ENCODE measurements at regions not wholly inside any gene's neighbourhood (a gene's known extent, or its start where the extent isn't known, plus 50 kb on each side); places are given as distances from the start of the nearest gene placed in this dataset.

GRCh38 chr7:96388620-96389383 lies 66.9 kb upstream of the SLC25A13 start:
- CTCF ChIA-PET = interaction anchor here (1.6 kb wide), 1 partner anchor 17 kb away, joined by 3 read pairs; no protein-coding TSS in a partner anchor
- FAIRE-seq = no peak
- H3K9me3 ChIP-seq = no peaks in the 10 kb centered on the region
- no peak overlapping the region for H3K27ac ChIP-seq
- peak; percentile 41 to 50; a peak in 2 of 6 replicates for ATAC-seq
- H3K4me3 ChIP-seq = no peak overlapping the region
- TF ChIP-seq MAFK (IDR thresholded peaks at IDR 0.05; ENCODE audit: partially characterized antibody) = no peak
- no peak for TF ChIP-seq HES2 (IDR thresholded peaks at IDR 0.05)
- TF ChIP-seq CHD2 (IDR thresholded peaks at IDR 0.05; ENCODE audit: low read length, partially characterized antibody) = no peak
- TF ChIP-seq GATA3 (IDR thresholded peaks at IDR 0.05; ENCODE audit: borderline replicate concordance) = no peak
- TF ChIP-seq RFX5 (IDR thresholded peaks at IDR 0.05) = no peak
- TF ChIP-seq BCL3 (IDR thresholded peaks at IDR 0.05) = no peak
- TF ChIP-seq FOSL2 (IDR thresholded peaks at IDR 0.05) = no peak
- no peak for TF ChIP-seq FOSL2 (CRISPR knock-in tag; IDR thresholded peaks at IDR 0.05)
- POLR2A ChIA-PET = no interaction called here
- no peaks in the 10 kb centered on the region for H3K4me1 ChIP-seq
- 31% methylated on average over 8 of the region's 8 CpGs for WGBS (ENCODE audit: missing lambda C conversion rate)
- H3K4me2 ChIP-seq = no peak overlapping the region
- peak in 1 of 2 experiments; percentile 9 for DNase-seq (ENCODE audit: low read depth in 1 of 2, low spot score in 1 of 2)

GRCh38 chr7:96388166-96388565 lies 66.3 kb upstream of the SLC25A13 start:
- no peak for ATAC-seq
- Histone ChIP-seq H3K27ac (no peak overlapping the region), H3K9me3 (no peaks in the 10 kb centered on the region), H3K4me2 (no peak overlapping the region), H3K4me3 (no peak overlapping the region), H3K4me1 (no peaks in the 10 kb centered on the region)
- no peak for FAIRE-seq
- WGBS (ENCODE audit: missing lambda C conversion rate) = 4% methylated on average over 2 of the region's 2 CpGs
- CTCF ChIA-PET = interaction anchor here (1.6 kb wide), 1 partner anchor 17 kb away, joined by 3 read pairs; no protein-coding TSS in a partner anchor
- no peak for DNase-seq (ENCODE audit: low read depth in 1 of 2, low spot score in 1 of 2)
- TF ChIP-seq TP53 (CRISPR knock-in tag; IDR thresholded peaks at IDR 0.05) (no peak), NPAS2 (CRISPR knock-in tag; IDR thresholded peaks at IDR 0.05; ENCODE audit: borderline replicate concordance) (no peak), MYC (IDR thresholded peaks at IDR 0.05; ENCODE audit: borderline replicate concordance, low read length) (no peak), HMGXB4 (CRISPR knock-in tag; IDR thresholded peaks at IDR 0.05; ENCODE audit: borderline replicate concordance) (no peak), BCL3 (IDR thresholded peaks at IDR 0.05) (no peak), KDM5A (IDR thresholded peaks at IDR 0.05) (no peak), HOXA7 (CRISPR knock-in tag; IDR thresholded peaks at IDR 0.05) (no peak)
- POLR2A ChIA-PET = no interaction called here

GRCh38 chr7:96380111-96380512 lies 58.2 kb upstream of the SLC25A13 start:
- ChIA-PET CTCF (no interaction called here), POLR2A (no interaction called here)
- FAIRE-seq = no peak
- Histone ChIP-seq H3K4me3 (no peak overlapping the region), H3K27ac (no peak overlapping the region), H3K4me2 (no peak overlapping the region), H3K9me3 (no peaks in the 10 kb centered on the region), H3K4me1 (no peaks in the 10 kb centered on the region)
- DNase-seq (ENCODE audit: low read depth in 1 of 2, low spot score in 1 of 2) = no peak
- ATAC-seq = no peak
- 29% methylated on average over 5 of the region's 5 CpGs for WGBS (ENCODE audit: missing lambda C conversion rate)
- TF ChIP-seq REST (IDR thresholded peaks at IDR 0.05) (no peak), BCL3 (IDR thresholded peaks at IDR 0.05) (no peak), FOSB (CRISPR knock-in tag; IDR thresholded peaks at IDR 0.05) (no peak), ESRRA (IDR thresholded peaks at IDR 0.05; ENCODE audit: borderline replicate concordance, low read length) (no peak), SMC3 (IDR thresholded peaks at IDR 0.05) (no peak), RARB (CRISPR knock-in tag; IDR thresholded peaks at IDR 0.05) (no peak), JUNB (IDR thresholded peaks at IDR 0.05) (no peak), NR3C1 (IDR thresholded peaks at IDR 0.05) (no peak), CTCF (IDR thresholded peaks at IDR 0.05) (no peak)

Data from A549 (cell line).